Caco-2 (cell line): ENCODE measurements at regions not wholly inside any gene's neighbourhood (a gene's known extent, or its start where the extent isn't known, plus 50 kb on each side); places are given as distances from the start of the nearest gene placed in this dataset.

Experiments
- BruUV-seq: library from RNA; stranded (reverse); fragments of 400-500 nt; replicated peaks from 2 replicates; lab custom pipeline; 2021; lab: Mats Ljungman, UMichigan
- CTCF ChIA-PET: fragments of 300-600 bp; sonication (Branson Sonifier 250); formaldehyde crosslinking; loops from one replicate; lab custom pipeline; 2022; ENCODE audit warnings: antibody characterized with exemption; lab: Charles Lee
- POLR2A ChIA-PET: fragments of 300-600 bp; sonication (Branson Sonifier 250); formaldehyde crosslinking; loops from one replicate; lab custom pipeline; 2022; ENCODE audit warnings: antibody characterized with exemption; lab: Charles Lee
- DNase-seq, 2 experiments: peaks; one replicate each; pipeline versions ENCODE4 v3.0.0 to v3.0.0-alpha.2; 2020 to 2022
- H3K27me3 ChIP-seq: replicated peaks from 2 replicates; pipeline ENCODE4 v1.6.0; 2011; ENCODE audit warnings: low read length; ENCODE audit not compliant: control insufficient read depth, insufficient read depth
- H3K36me3 ChIP-seq: 2 replicates; pipeline ENCODE4 v1.5.1; 2011; ENCODE audit warnings: low read length; ENCODE audit not compliant: control insufficient read depth, insufficient read depth
- H3K4me1 ChIP-seq: fragments of 250-450 bp; sonication (Bioruptor Pico); 2 replicates; pipeline ENCODE4 v1.5.1; 2020; ENCODE audit warnings: mild to moderate bottlenecking
- H3K4me3 ChIP-seq: 2 replicates; pipeline ENCODE4 v1.5.1; 2011; ENCODE audit warnings: low read depth, mild to moderate bottlenecking, control low read depth, low read length
- H3K9me3 ChIP-seq: fragments of 250-450 bp; sonication (Bioruptor Pico); 2 replicates; pipeline ENCODE4 v1.5.1; 2020; ENCODE audit warnings: mild to moderate bottlenecking, moderate library complexity
- H3K27ac Mint-ChIP-seq: one replicate; pipeline ENCODE4 v1.8.0; 2022; ENCODE audit warnings: mixed read lengths; ENCODE audit not compliant: unreplicated experiment
- H3K27me3 Mint-ChIP-seq: one replicate; pipeline ENCODE4 v1.8.0; 2022; ENCODE audit warnings: mixed read lengths; ENCODE audit not compliant: insufficient read depth, unreplicated experiment
- H3K36me3 Mint-ChIP-seq: one replicate; pipeline ENCODE4 v1.8.0; 2022; ENCODE audit warnings: mild to moderate bottlenecking, mixed read lengths; ENCODE audit not compliant: insufficient read depth, unreplicated experiment
- H3K4me1 Mint-ChIP-seq: one replicate; pipeline ENCODE4 v1.8.0; 2022; ENCODE audit warnings: low read depth, mixed read lengths; ENCODE audit not compliant: unreplicated experiment
- H3K4me3 Mint-ChIP-seq: one replicate; pipeline ENCODE4 v1.8.0; 2022; ENCODE audit warnings: mild to moderate bottlenecking, moderate library complexity, mixed read lengths; ENCODE audit not compliant: unreplicated experiment
- H3K9me3 Mint-ChIP-seq: one replicate; pipeline ENCODE4 v1.8.0; 2022; ENCODE audit warnings: mixed read lengths; ENCODE audit not compliant: unreplicated experiment
- intact Hi-C: fragments of 100-400 bp; cut with micrococcal nuclease; formaldehyde crosslinking; loops from one replicate; pipeline ENCODE4 v1.10.0; 2022; ENCODE audit not compliant: unreplicated experiment
- TF ChIP-seq, protein P1 (sequence below), 2 experiments: fragments of 200-600 bp in 1 of 2; IDR thresholded peaks; 1 replicate in 1 of 2; 2 replicates in 1 of 2; pipeline versions ENCODE4 v1.5.1 to v1.8.0; 2011 to 2022; ENCODE audit warnings: antibody characterized with exemption in 1 of 2, control low read depth in 1 of 2, inconsistent platforms in 1 of 2, low read depth in 1 of 2, low read length in 1 of 2, mild to moderate bottlenecking in 1 of 2, moderate library complexity in 1 of 2; ENCODE audit not compliant: insufficient read depth in 1 of 2, severe bottlenecking in 1 of 2, unreplicated experiment in 1 of 2

GRCh38 chr2:58826795-58827194 is 585.7 kb upstream of the FANCL start:
- no peak overlapping the region for H3K4me3 Mint-ChIP-seq
- peaks cover 3% of the 10 kb centered on the region for H3K27me3 Mint-ChIP-seq
- H3K36me3 Mint-ChIP-seq = peaks cover 5% of the 10 kb centered on the region
- no peaks in the 10 kb centered on the region for H3K4me1 Mint-ChIP-seq
- no peaks in the 10 kb centered on the region for H3K4me1 ChIP-seq
- H3K27me3 ChIP-seq = no peaks in the 10 kb centered on the region
- peaks cover 48% of the 10 kb centered on the region for H3K9me3 Mint-ChIP-seq
- ChIA-PET POLR2A (no interaction called here), CTCF (no interaction called here)
- no peaks in the 10 kb centered on the region for H3K36me3 ChIP-seq
- TF ChIP-seq, protein P1, sequence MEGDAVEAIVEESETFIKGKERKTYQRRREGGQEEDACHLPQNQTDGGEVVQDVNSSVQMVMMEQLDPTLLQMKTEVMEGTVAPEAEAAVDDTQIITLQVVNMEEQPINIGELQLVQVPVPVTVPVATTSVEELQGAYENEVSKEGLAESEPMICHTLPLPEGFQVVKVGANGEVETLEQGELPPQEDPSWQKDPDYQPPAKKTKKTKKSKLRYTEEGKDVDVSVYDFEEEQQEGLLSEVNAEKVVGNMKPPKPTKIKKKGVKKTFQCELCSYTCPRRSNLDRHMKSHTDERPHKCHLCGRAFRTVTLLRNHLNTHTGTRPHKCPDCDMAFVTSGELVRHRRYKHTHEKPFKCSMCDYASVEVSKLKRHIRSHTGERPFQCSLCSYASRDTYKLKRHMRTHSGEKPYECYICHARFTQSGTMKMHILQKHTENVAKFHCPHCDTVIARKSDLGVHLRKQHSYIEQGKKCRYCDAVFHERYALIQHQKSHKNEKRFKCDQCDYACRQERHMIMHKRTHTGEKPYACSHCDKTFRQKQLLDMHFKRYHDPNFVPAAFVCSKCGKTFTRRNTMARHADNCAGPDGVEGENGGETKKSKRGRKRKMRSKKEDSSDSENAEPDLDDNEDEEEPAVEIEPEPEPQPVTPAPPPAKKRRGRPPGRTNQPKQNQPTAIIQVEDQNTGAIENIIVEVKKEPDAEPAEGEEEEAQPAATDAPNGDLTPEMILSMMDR (IDR thresholded peaks at IDR 0.05; ENCODE audit: insufficient read depth in 1 of 2, low read depth in 1 of 2, low read length in 1 of 2, severe bottlenecking in 1 of 2, unreplicated experiment in 1 of 2) = no peak
- H3K4me3 ChIP-seq = no peak overlapping the region
- intact Hi-C loops = no loop called here
- DNase-seq = no peak
- peaks cover 17% of the 10 kb centered on the region for H3K9me3 ChIP-seq
- no peak overlapping the region for H3K27ac Mint-ChIP-seq
- BruUV-seq = no TSS peak

DNA sequence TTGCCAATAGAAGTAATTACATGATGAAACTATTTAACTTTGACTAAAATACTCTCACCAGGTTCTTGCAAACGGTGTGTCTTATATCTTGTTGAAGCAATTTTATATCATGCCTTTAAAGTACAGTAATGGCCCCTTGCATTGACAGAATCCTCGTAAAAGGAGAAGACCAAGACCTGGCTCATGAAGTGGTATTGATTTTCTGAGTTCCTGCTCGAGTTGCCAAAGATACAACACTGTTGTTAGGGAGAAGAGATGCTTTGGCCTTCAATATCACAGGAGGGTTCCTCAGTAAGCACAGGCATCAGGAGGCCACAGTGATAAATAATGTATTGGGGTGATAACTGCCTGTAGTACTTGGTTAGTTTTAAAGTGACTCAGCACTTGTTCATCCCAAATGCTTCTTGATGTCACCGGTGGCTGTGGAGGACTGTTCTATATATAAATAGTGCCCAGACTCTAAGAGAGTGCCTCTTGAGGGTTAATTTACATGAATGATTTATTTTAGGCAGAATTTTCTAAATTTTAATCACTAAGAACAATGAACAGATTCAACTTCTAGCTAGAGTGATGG is 571.7 kb upstream of the FANCL start:
- Mint-ChIP-seq H3K36me3 (no peaks in the 10 kb centered on the region), H3K4me1 (no peaks in the 10 kb centered on the region), H3K27ac (no peak overlapping the region), H3K9me3 (no peaks in the 10 kb centered on the region), H3K27me3 (peaks cover 2% of the 10 kb centered on the region), H3K4me3 (no peak overlapping the region)
- no TSS peak for BruUV-seq
- ChIA-PET POLR2A (no interaction called here), CTCF (no interaction called here)
- DNase-seq = no peak
- Histone ChIP-seq H3K9me3 (no peaks in the 10 kb centered on the region), H3K27me3 (no peaks in the 10 kb centered on the region; the same call in 1 of the 2 replicates), H3K4me3 (no peak overlapping the region), H3K4me1 (no peaks in the 10 kb centered on the region), H3K36me3 (no peaks in the 10 kb centered on the region)
- TF ChIP-seq, protein P1 (IDR thresholded peaks at IDR 0.05; ENCODE audit: insufficient read depth in 1 of 2, low read depth in 1 of 2, low read length in 1 of 2, severe bottlenecking in 1 of 2, unreplicated experiment in 1 of 2) = no peak
- intact Hi-C loops = no loop called here

DNA sequence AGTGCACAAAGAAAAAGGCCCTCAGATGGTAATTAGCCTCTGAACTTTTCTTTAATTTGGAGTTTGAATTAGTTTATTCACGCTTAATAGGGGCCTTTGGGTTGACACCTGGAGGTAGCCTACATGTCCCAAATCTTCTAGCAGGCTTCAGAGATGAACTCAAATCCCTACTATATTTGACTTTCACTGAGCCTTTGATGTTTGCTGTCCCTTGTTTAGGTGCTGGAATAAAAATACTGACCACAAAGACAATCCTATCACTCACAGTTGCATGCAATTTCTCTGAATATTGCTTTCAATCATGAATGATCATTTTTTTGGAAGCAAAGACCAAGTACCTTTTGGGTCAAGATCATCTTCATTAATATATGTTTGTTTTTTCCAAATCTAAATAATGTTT is 564.0 kb upstream of the FANCL start:
- CTCF ChIA-PET = no interaction called here
- TF ChIP-seq, protein P1 (IDR thresholded peaks at IDR 0.05; ENCODE audit: insufficient read depth in 1 of 2, low read depth in 1 of 2, low read length in 1 of 2, severe bottlenecking in 1 of 2, unreplicated experiment in 1 of 2) = no peak

More for the DNA sequence above, 564.0 kb upstream of the FANCL start:
- POLR2A ChIA-PET = no interaction called here
- no TSS peak for BruUV-seq
- H3K4me1 ChIP-seq = no peaks in the 10 kb centered on the region
- no peak for DNase-seq
- H3K4me3 ChIP-seq = no peak overlapping the region
- no peaks in the 10 kb centered on the region for H3K36me3 Mint-ChIP-seq
- no peaks in the 10 kb centered on the region for H3K27me3 ChIP-seq
- no peaks in the 10 kb centered on the region for H3K9me3 Mint-ChIP-seq
- no peak overlapping the region for H3K27ac Mint-ChIP-seq
- no peaks in the 10 kb centered on the region for H3K36me3 ChIP-seq
- peaks cover 7% of the 10 kb centered on the region for H3K27me3 Mint-ChIP-seq
- H3K9me3 ChIP-seq = no peaks in the 10 kb centered on the region
- H3K4me1 Mint-ChIP-seq = no peaks in the 10 kb centered on the region
- H3K4me3 Mint-ChIP-seq = no peak overlapping the region
- intact Hi-C loops = no loop called here
